NCI-H128 (cell line): ENCODE measurements at regions not wholly inside any gene's neighbourhood (a gene's known extent, or its start where the extent isn't known, plus 50 kb on each side); places are given as distances from the start of the nearest gene placed in this dataset.
A peak's percentile ranks its signal among the peaks of the same experiment; 100 is the strongest.
"Not testable (repeated sequence)": the region's sequence is repeated elsewhere in the genome, so short reads cannot be mapped to it uniquely, and the experiment has no call there.

Experiments
- DNase-seq: peaks from one replicate; lab custom pipeline; 2025; ENCODE audit not compliant: unreplicated experiment; lab: John Stamatoyannopoulos, UW

GRCh38 chr9:115444959-115445358, 327.0 kb upstream of the TNC start:
- DNase-seq: peak; percentile 10

- no peak for DNase-seq
Measured at GRCh38 chr9:115445655-115446054, 327.7 kb upstream of the TNC start.

GRCh38 chr9:115456515-115456914, 338.6 kb upstream of the TNC start:
- DNase-seq: no peak

- no peak for DNase-seq
Measured at GRCh38 chr9:115461280-115461679, 343.3 kb upstream of the TNC start.

GRCh38 chr9:115462623-115463022, 344.7 kb upstream of the TNC start:
- DNase-seq: no peak

GRCh38 chr9:115466756-115467155, 348.8 kb upstream of the TNC start:
- DNase-seq: no peak

- no peak for DNase-seq
Measured at GRCh38 chr9:115469841-115470240, 351.9 kb upstream of the TNC start.

GRCh38 chr9:115473032-115473431, 355.1 kb upstream of the TNC start:
- not testable (repeated sequence) for DNase-seq

GRCh38 chr9:115481769-115482168, 363.8 kb upstream of the TNC start:
- DNase-seq: no peak

GRCh38 chr9:115482747-115483146, 364.8 kb upstream of the TNC start:
- no peak for DNase-seq

- no peak for DNase-seq
Measured at GRCh38 chr9:115492869-115493268, 374.9 kb upstream of the TNC start.

- no peak for DNase-seq
Measured at GRCh38 chr9:115494393-115494792, 376.4 kb upstream of the TNC start.

- DNase-seq: no peak
Measured at GRCh38 chr9:115495052-115495635, 377.2 kb upstream of the TNC start.

GRCh38 chr9:115495836-115496235, 377.9 kb upstream of the TNC start:
- DNase-seq: no peak

- DNase-seq: no peak
Measured at GRCh38 chr9:115498303-115498702, 380.3 kb upstream of the TNC start.

GRCh38 chr9:115507148-115507547, 389.2 kb upstream of the TNC start:
- no peak for DNase-seq

GRCh38 chr9:115513148-115513547, 395.2 kb upstream of the TNC start:
- DNase-seq: no peak

GRCh38 chr9:115514454-115514853, 396.5 kb upstream of the TNC start:
- DNase-seq: no peak

GRCh38 chr9:115517335-115518075, 399.5 kb upstream of the TNC start:
- no peak for DNase-seq

GRCh38 chr9:115520646-115521045, 402.7 kb upstream of the TNC start:
- no peak for DNase-seq

GRCh38 chr9:115522912-115523311, 405.0 kb upstream of the TNC start:
- DNase-seq: no peak

- peak; percentile 63 for DNase-seq
Measured at GRCh38 chr9:115524453-115525059, 406.6 kb upstream of the TNC start.
